WTC11 (cell line): ENCODE measurements at regions not wholly inside any gene's neighbourhood (a gene's known extent, or its start where the extent isn't known, plus 50 kb on each side); places are given as distances from the start of the nearest gene placed in this dataset.

Source experiments
- CREM ChIP-seq: sonication (generic); formaldehyde crosslinking; IDR thresholded peaks from 2 replicates; pipeline ENCODE4 v1.8.1; 2022; ENCODE audit warnings: mild to moderate bottlenecking, missing genetic modification reagents, moderate library complexity
- CTCF ChIP-seq: fragments of 200-600 bp; IDR thresholded peaks from 2 replicates; pipeline ENCODE4 v1.8.0; 2022; ENCODE audit warnings: antibody characterized with exemption
- FOXJ3 ChIP-seq: sonication (generic); formaldehyde crosslinking; IDR thresholded peaks from 2 replicates; pipeline ENCODE4 v1.9.0; 2021; ENCODE audit warnings: missing genetic modification reagents, mild to moderate bottlenecking, borderline replicate concordance
- PREB ChIP-seq: sonication (generic); formaldehyde crosslinking; IDR thresholded peaks from 2 replicates; pipeline ENCODE4 v1.8.1; 2022; ENCODE audit warnings: mild to moderate bottlenecking, missing genetic modification reagents, moderate library complexity, borderline replicate concordance
- RELA ChIP-seq: sonication (generic); formaldehyde crosslinking; IDR thresholded peaks from 2 replicates; pipeline ENCODE4 v1.8.1; 2022; ENCODE audit warnings: missing genetic modification reagents, mild to moderate bottlenecking, borderline replicate concordance
- TCF7 ChIP-seq: sonication (generic); formaldehyde crosslinking; IDR thresholded peaks from 2 replicates; pipeline ENCODE4 v1.8.0; 2022; ENCODE audit warnings: mild to moderate bottlenecking, low read depth, missing genetic modification reagents, moderate library complexity
- ZNF232 ChIP-seq: sonication (generic); formaldehyde crosslinking; IDR thresholded peaks from 2 replicates; pipeline ENCODE4 v1.8.0; 2022; ENCODE audit warnings: mild to moderate bottlenecking, missing genetic modification reagents
- ZSCAN18 ChIP-seq: fragments of 250-450 bp; sonication (Bioruptor Pico); IDR thresholded peaks from 2 replicates; pipeline ENCODE4 v2.1.2; 2022; ENCODE audit warnings: mild to moderate bottlenecking, moderate library complexity
- TF ChIP-seq, protein P1 (sequence below): sonication (generic); formaldehyde crosslinking; IDR thresholded peaks from 2 replicates; pipeline ENCODE4 v1.8.1; 2022; ENCODE audit warnings: mild to moderate bottlenecking, moderate library complexity, missing genetic modification reagents
- TF ChIP-seq, protein P2 (sequence below): sonication (generic); formaldehyde crosslinking; IDR thresholded peaks from 2 replicates; pipeline ENCODE4 v1.8.0; 2022; ENCODE audit warnings: mild to moderate bottlenecking, missing genetic modification reagents
- TF ChIP-seq, protein P3 (sequence below): sonication (generic); formaldehyde crosslinking; IDR thresholded peaks from 2 replicates; pipeline ENCODE4 v1.8.1; 2023; ENCODE audit warnings: mild to moderate bottlenecking, missing genetic modification reagents, moderate library complexity

- TF ChIP-seq FOXJ3 (CRISPR knock-in tag) (no peak), CTCF (no peak), ZSCAN18 (no peak), CREM (CRISPR knock-in tag) (no peak), RELA (CRISPR knock-in tag) (no peak), TCF7 (CRISPR knock-in tag) (no peak), PREB (CRISPR knock-in tag) (no peak), ZNF232 (no peak)
- TF ChIP-seq, protein P1, sequence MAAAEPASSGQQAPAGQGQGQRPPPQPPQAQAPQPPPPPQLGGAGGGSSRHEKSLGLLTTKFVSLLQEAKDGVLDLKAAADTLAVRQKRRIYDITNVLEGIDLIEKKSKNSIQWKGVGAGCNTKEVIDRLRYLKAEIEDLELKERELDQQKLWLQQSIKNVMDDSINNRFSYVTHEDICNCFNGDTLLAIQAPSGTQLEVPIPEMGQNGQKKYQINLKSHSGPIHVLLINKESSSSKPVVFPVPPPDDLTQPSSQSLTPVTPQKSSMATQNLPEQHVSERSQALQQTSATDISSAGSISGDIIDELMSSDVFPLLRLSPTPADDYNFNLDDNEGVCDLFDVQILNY (CRISPR knock-in tag), result no peak
- TF ChIP-seq, protein P2, sequence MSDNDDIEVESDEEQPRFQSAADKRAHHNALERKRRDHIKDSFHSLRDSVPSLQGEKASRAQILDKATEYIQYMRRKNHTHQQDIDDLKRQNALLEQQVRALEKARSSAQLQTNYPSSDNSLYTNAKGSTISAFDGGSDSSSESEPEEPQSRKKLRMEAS (CRISPR knock-in tag), result no peak
- TF ChIP-seq, protein P3, sequence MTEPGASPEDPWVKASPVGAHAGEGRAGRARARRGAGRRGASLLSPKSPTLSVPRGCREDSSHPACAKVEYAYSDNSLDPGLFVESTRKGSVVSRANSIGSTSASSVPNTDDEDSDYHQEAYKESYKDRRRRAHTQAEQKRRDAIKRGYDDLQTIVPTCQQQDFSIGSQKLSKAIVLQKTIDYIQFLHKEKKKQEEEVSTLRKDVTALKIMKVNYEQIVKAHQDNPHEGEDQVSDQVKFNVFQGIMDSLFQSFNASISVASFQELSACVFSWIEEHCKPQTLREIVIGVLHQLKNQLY (CRISPR knock-in tag), result no peak
Measured at GRCh38 chr3:27859821-27860220, 137.7 kb upstream of the EOMES start.
